ENCODE measurements at regions not wholly inside any gene's neighbourhood (a gene's known extent, or its start where the extent isn't known, plus 50 kb on each side); places are given as distances from the start of the nearest gene placed in this dataset.

- H3K9me3 ChIP-seq (ENCODE audit: control insufficient read depth, insufficient read depth, low read length) = no peaks in the 10 kb centered on the region
- WGBS (ENCODE audit: insufficient coverage, insufficient read length) = no CpG with 5 or more reads among the region's 10 CpGs
- no peak overlapping the region for H3K4me3 ChIP-seq (ENCODE audit: low read length)
- DNase-seq (ENCODE audit: low read depth, low spot score) = no peak
- H3K27me3 ChIP-seq (ENCODE audit: control insufficient read depth, insufficient read depth, low read length) = no peaks in the 10 kb centered on the region
- H3K4me1 ChIP-seq (ENCODE audit: control insufficient read depth, insufficient read depth, low read length) = no peaks in the 10 kb centered on the region
- H3K36me3 ChIP-seq (ENCODE audit: control insufficient read depth, insufficient read depth, low read length) = no peaks in the 10 kb centered on the region
- H3K27ac ChIP-seq (ENCODE audit: low read length) = no peak overlapping the region
Measured at GRCh38 chr16:26930786-26931581, 135.7 kb upstream of the C16orf82 start.

- H3K27me3 ChIP-seq (ENCODE audit: control insufficient read depth, insufficient read depth, low read length) = no peaks in the 10 kb centered on the region
- no peak overlapping the region for H3K27ac ChIP-seq (ENCODE audit: low read length)
- no peaks in the 10 kb centered on the region for H3K36me3 ChIP-seq (ENCODE audit: control insufficient read depth, insufficient read depth, low read length)
- no peaks in the 10 kb centered on the region for H3K4me1 ChIP-seq (ENCODE audit: control insufficient read depth, insufficient read depth, low read length)
- no CpG with 5 or more reads among the region's 4 CpGs for WGBS (ENCODE audit: insufficient coverage, insufficient read length)
- no peak overlapping the region for H3K4me3 ChIP-seq (ENCODE audit: low read length)
- no peaks in the 10 kb centered on the region for H3K9me3 ChIP-seq (ENCODE audit: control insufficient read depth, insufficient read depth, low read length)
- DNase-seq (ENCODE audit: low read depth, low spot score) = no peak
Measured at GRCh38 chr16:26950636-26951035, 116.1 kb upstream of the C16orf82 start.

DNA sequence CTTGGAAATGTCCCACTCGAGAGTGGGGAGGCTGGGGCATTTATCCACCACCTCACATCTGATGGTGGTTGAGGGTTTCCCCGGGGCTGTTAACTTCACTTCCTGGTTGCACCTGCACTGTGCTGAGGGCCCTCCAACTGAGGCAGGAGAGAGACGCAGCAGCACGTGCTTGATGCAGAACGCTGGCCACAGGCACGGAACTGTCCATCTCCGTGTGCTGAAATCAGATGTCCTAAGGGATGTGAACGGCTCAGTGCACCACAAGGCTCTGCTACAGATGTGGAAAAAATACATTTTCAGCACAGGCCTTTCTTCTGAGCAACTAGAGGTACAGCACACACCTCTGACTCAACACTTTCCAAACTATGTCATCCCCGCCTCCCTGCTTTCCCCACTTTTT is 114.8 kb upstream of the C16orf82 start:
- DNase-seq (ENCODE audit: low read depth, low spot score) = no peak
- no peaks in the 10 kb centered on the region for H3K27me3 ChIP-seq (ENCODE audit: control insufficient read depth, insufficient read depth, low read length)
- H3K27ac ChIP-seq (ENCODE audit: low read length) = no peak overlapping the region
- no peaks in the 10 kb centered on the region for H3K4me1 ChIP-seq (ENCODE audit: control insufficient read depth, insufficient read depth, low read length)
- no peak overlapping the region for H3K4me3 ChIP-seq (ENCODE audit: low read length)
- WGBS (ENCODE audit: insufficient coverage, insufficient read length) = no CpG with 5 or more reads among the region's 9 CpGs
- H3K9me3 ChIP-seq (ENCODE audit: control insufficient read depth, insufficient read depth, low read length) = no peaks in the 10 kb centered on the region
- no peaks in the 10 kb centered on the region for H3K36me3 ChIP-seq (ENCODE audit: control insufficient read depth, insufficient read depth, low read length)

DNA sequence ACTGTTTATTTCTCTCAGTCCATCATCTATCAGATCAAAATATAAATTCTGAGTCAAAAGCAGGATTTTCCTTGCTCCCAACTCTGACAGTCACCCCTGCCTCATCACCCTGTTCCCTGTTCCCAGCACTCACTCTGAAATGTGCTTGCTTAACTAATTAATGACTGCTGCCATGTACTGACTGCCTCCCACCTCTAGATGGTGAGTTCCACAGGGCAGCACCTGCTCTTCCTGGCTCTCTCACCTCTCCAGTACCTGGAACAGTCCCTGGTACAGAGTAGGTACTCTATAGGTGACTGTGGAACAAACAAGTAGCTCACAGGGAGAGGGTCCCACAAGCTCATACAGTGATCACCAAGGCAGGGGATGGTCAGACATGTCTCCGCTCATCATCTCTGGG is 114.3 kb upstream of the C16orf82 start:
- no peak overlapping the region for H3K27ac ChIP-seq (ENCODE audit: low read length)
- no peaks in the 10 kb centered on the region for H3K27me3 ChIP-seq (ENCODE audit: control insufficient read depth, insufficient read depth, low read length)
- no CpG with 5 or more reads among the region's 1 CpG for WGBS (ENCODE audit: insufficient coverage, insufficient read length)
- H3K9me3 ChIP-seq (ENCODE audit: control insufficient read depth, insufficient read depth, low read length) = no peaks in the 10 kb centered on the region
- no peaks in the 10 kb centered on the region for H3K36me3 ChIP-seq (ENCODE audit: control insufficient read depth, insufficient read depth, low read length)
- no peaks in the 10 kb centered on the region for H3K4me1 ChIP-seq (ENCODE audit: control insufficient read depth, insufficient read depth, low read length)
- H3K4me3 ChIP-seq (ENCODE audit: low read length) = no peak overlapping the region
- DNase-seq (ENCODE audit: low read depth, low spot score) = no peak

DNA sequence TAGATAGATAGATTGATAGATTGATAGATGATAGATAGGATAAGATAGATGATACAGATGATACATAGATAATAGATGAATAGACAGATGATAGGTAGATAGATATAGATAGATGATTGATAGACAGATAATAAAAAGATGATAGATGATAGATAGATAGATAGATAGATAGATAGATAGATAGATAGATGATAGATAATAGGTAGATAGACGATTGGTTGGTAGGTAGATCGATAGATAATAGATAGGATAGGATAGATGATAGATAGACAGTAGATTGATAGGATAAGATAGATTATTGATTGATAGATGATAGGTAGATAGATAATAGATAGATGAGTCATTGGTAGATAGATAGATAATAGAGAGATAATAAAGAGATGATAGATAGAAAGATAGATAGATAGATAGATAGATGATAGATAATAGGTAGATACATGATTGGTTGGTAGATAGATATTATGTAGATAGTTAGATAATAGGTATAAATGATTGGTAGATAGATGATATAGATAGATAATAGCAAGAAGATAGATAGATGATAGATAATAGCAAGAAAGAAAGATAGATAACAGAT is 109.4 kb upstream of the C16orf82 start:
- no peaks in the 10 kb centered on the region for H3K4me1 ChIP-seq (ENCODE audit: control insufficient read depth, insufficient read depth, low read length)
- no peaks in the 10 kb centered on the region for H3K27me3 ChIP-seq (ENCODE audit: control insufficient read depth, insufficient read depth, low read length)
- no peak overlapping the region for H3K4me3 ChIP-seq (ENCODE audit: low read length)
- no peaks in the 10 kb centered on the region for H3K9me3 ChIP-seq (ENCODE audit: control insufficient read depth, insufficient read depth, low read length)
- H3K27ac ChIP-seq (ENCODE audit: low read length) = no peak overlapping the region
- WGBS (ENCODE audit: insufficient coverage, insufficient read length) = 100% methylated on average over 2 of the region's 2 CpGs
- no peak for DNase-seq (ENCODE audit: low read depth, low spot score)
- H3K36me3 ChIP-seq (ENCODE audit: control insufficient read depth, insufficient read depth, low read length) = no peaks in the 10 kb centered on the region

DNA sequence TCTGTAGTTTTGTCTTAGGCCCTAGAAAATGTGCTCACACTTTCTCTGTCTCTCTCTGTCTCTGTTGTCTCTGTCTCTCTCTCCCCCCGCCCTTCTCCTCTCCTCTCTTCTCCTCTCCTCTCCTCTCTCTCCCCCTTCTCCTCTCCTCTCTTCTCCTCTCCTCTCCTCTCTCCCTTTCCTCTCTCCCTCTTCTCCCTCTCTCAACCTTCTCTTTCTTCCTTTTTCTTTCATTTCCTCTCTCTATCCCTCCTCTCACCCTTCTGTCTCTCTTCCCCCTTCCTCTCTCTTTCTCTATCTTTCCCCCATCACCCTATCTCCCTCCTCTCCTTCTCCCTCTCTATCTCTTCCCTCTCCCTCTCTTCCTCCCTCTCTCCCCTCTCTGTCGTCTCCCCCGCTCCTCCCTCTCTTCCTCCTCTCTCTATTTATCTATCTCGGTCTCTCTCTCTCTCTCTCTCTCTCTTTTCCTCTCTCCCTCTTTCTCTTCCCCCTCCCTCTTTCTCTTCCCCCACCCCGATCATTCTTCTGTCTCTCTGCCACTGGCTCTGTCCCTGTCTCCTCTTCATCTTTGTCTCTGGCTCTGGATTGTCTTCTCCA is 107.2 kb upstream of the C16orf82 start:
- H3K27ac ChIP-seq (ENCODE audit: low read length) = no peak overlapping the region
- DNase-seq (ENCODE audit: low read depth, low spot score) = no peak
- no peaks in the 10 kb centered on the region for H3K36me3 ChIP-seq (ENCODE audit: control insufficient read depth, insufficient read depth, low read length)
- no peaks in the 10 kb centered on the region for H3K9me3 ChIP-seq (ENCODE audit: control insufficient read depth, insufficient read depth, low read length)
- 100% methylated on average over 1 of the region's 5 CpGs for WGBS (ENCODE audit: insufficient coverage, insufficient read length)
- no peak overlapping the region for H3K4me3 ChIP-seq (ENCODE audit: low read length)
- H3K27me3 ChIP-seq (ENCODE audit: control insufficient read depth, insufficient read depth, low read length) = no peaks in the 10 kb centered on the region
- no peaks in the 10 kb centered on the region for H3K4me1 ChIP-seq (ENCODE audit: control insufficient read depth, insufficient read depth, low read length)

DNA sequence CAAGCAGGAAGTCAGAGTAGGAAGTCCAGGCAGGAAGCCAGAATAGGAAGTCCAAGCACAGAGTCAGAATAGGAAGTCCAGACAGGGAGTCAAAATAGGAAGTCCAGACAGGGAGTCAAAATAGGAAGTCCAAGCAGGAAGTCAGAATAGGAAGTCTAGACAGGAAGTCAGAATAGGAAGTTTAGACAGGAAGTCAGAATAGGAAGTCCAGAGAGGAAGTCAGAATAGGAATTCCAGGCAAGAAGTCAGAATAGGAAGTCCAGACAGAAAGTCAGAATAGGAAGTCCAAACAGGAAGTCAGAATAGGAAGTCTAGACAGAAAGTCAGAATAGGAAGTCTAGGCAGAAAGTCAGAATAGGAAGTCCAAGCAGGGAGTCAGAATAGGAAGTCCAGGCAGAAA is 105.3 kb upstream of the C16orf82 start:
- Histone ChIP-seq H3K4me3 (ENCODE audit: low read length) (no peak overlapping the region), H3K27me3 (ENCODE audit: control insufficient read depth, insufficient read depth, low read length) (no peaks in the 10 kb centered on the region), H3K27ac (ENCODE audit: low read length) (no peak overlapping the region), H3K9me3 (ENCODE audit: control insufficient read depth, insufficient read depth, low read length) (no peaks in the 10 kb centered on the region), H3K4me1 (ENCODE audit: control insufficient read depth, insufficient read depth, low read length) (no peaks in the 10 kb centered on the region), H3K36me3 (ENCODE audit: control insufficient read depth, insufficient read depth, low read length) (no peaks in the 10 kb centered on the region)
- DNase-seq (ENCODE audit: low read depth, low spot score) = no peak

GRCh38 chr16:26963109-26963508 is 103.6 kb upstream of the C16orf82 start:
- H3K4me3 ChIP-seq (ENCODE audit: low read length) = no peak overlapping the region
- H3K36me3 ChIP-seq (ENCODE audit: control insufficient read depth, insufficient read depth, low read length) = no peaks in the 10 kb centered on the region
- 100% methylated on average over 2 of the region's 4 CpGs for WGBS (ENCODE audit: insufficient coverage, insufficient read length)
- peak; percentile 70 for DNase-seq (ENCODE audit: low read depth, low spot score)
- H3K4me1 ChIP-seq (ENCODE audit: control insufficient read depth, insufficient read depth, low read length) = no peaks in the 10 kb centered on the region
- no peak overlapping the region for H3K27ac ChIP-seq (ENCODE audit: low read length)
- H3K9me3 ChIP-seq (ENCODE audit: control insufficient read depth, insufficient read depth, low read length) = no peaks in the 10 kb centered on the region
- H3K27me3 ChIP-seq (ENCODE audit: control insufficient read depth, insufficient read depth, low read length) = no peaks in the 10 kb centered on the region

GRCh38 chr16:26969589-26970231 is 97.0 kb upstream of the C16orf82 start:
- Histone ChIP-seq H3K4me3 (ENCODE audit: low read length) (no peak overlapping the region), H3K9me3 (ENCODE audit: control insufficient read depth, insufficient read depth, low read length) (no peaks in the 10 kb centered on the region), H3K27me3 (ENCODE audit: control insufficient read depth, insufficient read depth, low read length) (no peaks in the 10 kb centered on the region), H3K4me1 (ENCODE audit: control insufficient read depth, insufficient read depth, low read length) (no peaks in the 10 kb centered on the region), H3K36me3 (ENCODE audit: control insufficient read depth, insufficient read depth, low read length) (no peaks in the 10 kb centered on the region), H3K27ac (ENCODE audit: low read length) (no peak overlapping the region)
- DNase-seq (ENCODE audit: low read depth, low spot score) = no peak
- WGBS (ENCODE audit: insufficient coverage, insufficient read length) = no CpG with 5 or more reads among the region's 6 CpGs

DNA sequence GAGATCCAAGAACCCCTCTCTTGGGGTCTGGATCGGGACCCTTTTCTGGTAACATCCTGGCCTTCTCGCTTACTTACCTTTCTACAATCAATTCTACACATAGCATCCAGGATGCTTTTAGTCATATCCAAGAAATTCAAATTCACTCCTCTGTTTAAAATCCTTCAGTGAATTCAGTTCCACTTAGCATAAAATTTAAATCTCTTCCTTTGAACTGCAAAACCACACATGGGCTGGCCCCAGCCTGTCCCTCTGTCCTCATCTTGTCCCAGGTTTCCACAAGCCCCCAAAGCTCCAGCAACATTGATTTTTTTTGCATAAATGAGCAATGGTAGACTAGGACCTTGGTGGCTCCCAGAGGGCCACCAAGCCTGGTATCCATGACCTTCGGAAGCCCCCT is 96.4 kb upstream of the C16orf82 start:
- DNase-seq (ENCODE audit: low read depth, low spot score) = no peak
- WGBS (ENCODE audit: insufficient coverage, insufficient read length) = 100% methylated on average over 1 of the region's 3 CpGs

More for the DNA sequence above, 96.4 kb upstream of the C16orf82 start:
- Histone ChIP-seq H3K4me1 (ENCODE audit: control insufficient read depth, insufficient read depth, low read length) (no peaks in the 10 kb centered on the region), H3K27ac (ENCODE audit: low read length) (no peak overlapping the region), H3K27me3 (ENCODE audit: control insufficient read depth, insufficient read depth, low read length) (no peaks in the 10 kb centered on the region), H3K36me3 (ENCODE audit: control insufficient read depth, insufficient read depth, low read length) (no peaks in the 10 kb centered on the region), H3K9me3 (ENCODE audit: control insufficient read depth, insufficient read depth, low read length) (no peaks in the 10 kb centered on the region), H3K4me3 (ENCODE audit: low read length) (no peak overlapping the region)

Measured in iPS DF 6.9 (cell line).